Activated CD8-positive, alpha-beta T cell treated with anti-CD3 and anti-CD28 coated beads for 36 hours (primary cell): ENCODE measurements at regions not wholly inside any gene's neighbourhood (a gene's known extent, or its start where the extent isn't known, plus 50 kb on each side); places are given as distances from the start of the nearest gene placed in this dataset.

Source experiments
- ATAC-seq: fragments of 200-7000 bp; cut with Tn5 transposase; one replicate; pipeline ENCODE4 v1.10.0; 2021; ENCODE audit warnings: mild to moderate bottlenecking, moderate library complexity
- CTCF ChIA-PET: fragments of 350-600 bp; sonication (Branson Sonifier 250); formaldehyde crosslinking; loops from one replicate; lab custom pipeline; 2021; ENCODE audit warnings: antibody characterized with exemption; lab: Charles Lee
- POLR2A ChIA-PET: fragments of 350-600 bp; sonication (Branson Sonifier 250); formaldehyde crosslinking; loops from one replicate; lab custom pipeline; 2021; ENCODE audit warnings: antibody characterized with exemption; lab: Charles Lee
- DNase-seq: peaks from one replicate; pipeline ENCODE4 v3.0.0-alpha.2; 2020
- H3K27ac Mint-ChIP-seq: one replicate; pipeline ENCODE4 v1.8.0; 2021; ENCODE audit warnings: mild to moderate bottlenecking, mixed read lengths
- H3K27me3 Mint-ChIP-seq: one replicate; pipeline ENCODE4 v1.8.0; 2021; ENCODE audit warnings: mixed read lengths
- H3K36me3 Mint-ChIP-seq: one replicate; pipeline ENCODE4 v1.8.0; 2021; ENCODE audit warnings: low read depth, mixed read lengths
- H3K4me1 Mint-ChIP-seq: one replicate; pipeline ENCODE4 v1.8.0; 2021; ENCODE audit warnings: low read depth, mixed read lengths
- H3K4me3 Mint-ChIP-seq: one replicate; pipeline ENCODE4 v1.8.0; 2021; ENCODE audit warnings: mild to moderate bottlenecking, moderate library complexity, mixed read lengths
- H3K9me3 Mint-ChIP-seq: one replicate; pipeline ENCODE4 v1.8.0; 2021; ENCODE audit warnings: mixed read lengths
- CTCF ChIP-seq: fragments of 200-600 bp; IDR thresholded peaks from one replicate; pipeline ENCODE4 v1.8.0; 2022; ENCODE audit warnings: antibody characterized with exemption, mild to moderate bottlenecking
- intact Hi-C: fragments of 100-400 bp; cut with micrococcal nuclease; formaldehyde crosslinking; loops from one replicate; pipeline ENCODE4 v1.10.0; 2022

DNA sequence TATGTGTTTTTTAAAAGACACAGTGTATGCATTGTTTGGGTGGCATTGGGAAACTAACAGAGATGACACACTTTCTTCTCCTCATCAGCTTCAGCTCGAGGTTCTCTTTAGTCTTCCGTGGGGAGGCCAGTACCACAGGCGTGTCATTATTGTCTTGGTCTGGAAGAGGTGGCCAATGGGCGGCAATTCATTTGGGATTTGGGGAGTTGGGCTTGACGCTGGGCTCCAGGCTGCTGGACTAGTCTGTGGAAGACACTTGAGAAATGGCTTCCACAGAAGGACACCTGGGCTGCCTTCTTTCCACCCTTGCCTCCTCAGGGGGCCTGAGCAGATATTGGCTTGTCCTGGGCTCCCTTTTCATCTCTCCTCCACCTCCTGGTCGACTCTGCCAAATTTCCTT is 192.2 kb downstream of the SH2D4B start:
- no peak overlapping the region for H3K4me3 Mint-ChIP-seq
- H3K27me3 Mint-ChIP-seq, result peaks cover 2% of the 10 kb centered on the region
- ChIA-PET CTCF (interaction anchor here (1.2 to 1.3 kb wide), 2 partner anchors 30 to 289 kb away, joined by 3 read pairs; no protein-coding TSS in a partner anchor), POLR2A (no interaction called here)
- intact Hi-C loops, result no loop called here
- H3K27ac Mint-ChIP-seq, result no peak overlapping the region
- no peaks in the 10 kb centered on the region for H3K36me3 Mint-ChIP-seq
- H3K4me1 Mint-ChIP-seq, result no peaks in the 10 kb centered on the region
- H3K9me3 Mint-ChIP-seq, result no peaks in the 10 kb centered on the region
- DNase-seq, result no peak
- ATAC-seq, result no peak
- no peak for TF ChIP-seq CTCF

GRCh38 chr10:80730522-80730921 is 192.8 kb downstream of the SH2D4B start:
- intact Hi-C loops, result no loop called here
- ChIA-PET CTCF (interaction anchor here (1.2 to 1.3 kb wide), 2 partner anchors 30 to 289 kb away, joined by 3 read pairs; no protein-coding TSS in a partner anchor), POLR2A (no interaction called here)
- peaks cover 2% of the 10 kb centered on the region for H3K27me3 Mint-ChIP-seq
- no peak for TF ChIP-seq CTCF
- no peaks in the 10 kb centered on the region for H3K4me1 Mint-ChIP-seq
- no peak overlapping the region for H3K4me3 Mint-ChIP-seq
- no peak overlapping the region for H3K27ac Mint-ChIP-seq
- H3K9me3 Mint-ChIP-seq, result no peaks in the 10 kb centered on the region
- DNase-seq, result no peak
- no peak for ATAC-seq
- H3K36me3 Mint-ChIP-seq, result no peaks in the 10 kb centered on the region

GRCh38 chr10:80734589-80734988 is 196.9 kb downstream of the SH2D4B start:
- no peaks in the 10 kb centered on the region for H3K4me1 Mint-ChIP-seq
- TF ChIP-seq CTCF, result no peak
- CTCF ChIA-PET, result interaction anchor here (1.1 kb wide), 1 partner anchor 71 kb away, joined by 5 read pairs; no protein-coding TSS in a partner anchor

GRCh38 chr10:80737209-80737608 is 199.5 kb downstream of the SH2D4B start:
- ChIA-PET CTCF (interaction anchor here (1.5 kb wide), 1 partner anchor 37 kb away, joined by 6 read pairs; no protein-coding TSS in a partner anchor), POLR2A (no interaction called here)
- Mint-ChIP-seq H3K27me3 (peaks cover 5% of the 10 kb centered on the region), H3K36me3 (no peaks in the 10 kb centered on the region), H3K27ac (no peak overlapping the region), H3K4me3 (no peak overlapping the region), H3K4me1 (no peaks in the 10 kb centered on the region), H3K9me3 (no peaks in the 10 kb centered on the region)
- DNase-seq (no peak), ATAC-seq (no peak)
- no peak for TF ChIP-seq CTCF
- intact Hi-C loops, result no loop called here

More at GRCh38 chr10:80734589-80734988, 196.9 kb downstream of the SH2D4B start:
- H3K27ac Mint-ChIP-seq, result no peak overlapping the region
- peaks cover 3% of the 10 kb centered on the region for H3K27me3 Mint-ChIP-seq
- no peak overlapping the region for H3K4me3 Mint-ChIP-seq
- ATAC-seq (no peak), DNase-seq (no peak)
- intact Hi-C loops, result no loop called here
- H3K36me3 Mint-ChIP-seq, result no peaks in the 10 kb centered on the region
- POLR2A ChIA-PET, result no interaction called here
- H3K9me3 Mint-ChIP-seq, result no peaks in the 10 kb centered on the region

DNA sequence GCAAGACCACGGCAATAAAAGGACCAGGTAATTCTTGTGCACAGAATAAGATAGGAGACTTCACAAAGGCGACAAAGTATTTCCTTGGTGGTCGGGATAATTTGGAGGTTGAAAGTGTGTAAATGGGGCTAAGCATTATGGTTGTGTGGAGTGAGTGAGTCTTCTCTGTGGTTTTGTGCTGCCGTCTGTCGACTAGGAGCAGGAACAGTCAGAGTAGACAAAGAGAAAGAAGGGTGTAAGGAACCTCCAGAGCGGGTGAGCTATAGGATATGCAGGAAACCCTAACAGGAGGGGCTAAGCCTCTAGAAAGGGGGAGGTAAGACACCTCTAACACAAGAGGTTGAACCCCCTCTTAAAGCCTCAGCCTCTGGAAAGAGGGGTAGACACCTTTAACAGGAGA is 201.6 kb downstream of the SH2D4B start:
- no peak for TF ChIP-seq CTCF
- ChIA-PET CTCF (no interaction called here), POLR2A (no interaction called here)
- Mint-ChIP-seq H3K27ac (no peak overlapping the region), H3K4me1 (no peaks in the 10 kb centered on the region), H3K9me3 (no peaks in the 10 kb centered on the region), H3K27me3 (peaks cover 12% of the 10 kb centered on the region), H3K4me3 (no peak overlapping the region), H3K36me3 (no peaks in the 10 kb centered on the region)
- ATAC-seq, result no peak
- DNase-seq, result no peak
- intact Hi-C loops, result no loop called here
